CD14-positive monocyte (primary cell): ENCODE measurements at regions not wholly inside any gene's neighbourhood (a gene's known extent, or its start where the extent isn't known, plus 50 kb on each side); places are given as distances from the start of the nearest gene placed in this dataset.

Source experiments
- DNase-seq, 3 donors: peaks; one replicate each; pipeline ENCODE4 v3.0.0-alpha.2; 2011 to 2022
- H2AFZ ChIP-seq: 2 replicates; pipeline ENCODE4 v1.6.0; 2012; ENCODE audit warnings: mild to moderate bottlenecking, low read depth, low read length, inconsistent platforms; ENCODE audit not compliant: insufficient read depth, poor library complexity, severe bottlenecking
- H3K27ac ChIP-seq, 2 donors: 1 replicate in 1 of 2; 2 replicates in 1 of 2; pipeline ENCODE4 v1.5.1; 2012 to 2013; ENCODE audit warnings: low read length in 2 of 2, control low read depth in 1 of 2, inconsistent platforms in 1 of 2, low read depth in 1 of 2, mild to moderate bottlenecking in 1 of 2
- H3K27me3 ChIP-seq, 2 donors: one replicate each; pipeline versions ENCODE4 v1.6.0 to v1.6.1; 2011 to 2013; ENCODE audit warnings: low read length in 2 of 2; ENCODE audit not compliant: control insufficient read depth in 2 of 2, insufficient read depth in 2 of 2
- H3K36me3 ChIP-seq, 2 donors: replicated peaks in 1 of 2; 1 replicate in 1 of 2; 2 replicates in 1 of 2; pipeline versions ENCODE4 v1.5.1 to v1.6.1; 2012 to 2013; ENCODE audit warnings: low read length in 2 of 2, control low read depth in 1 of 2, inconsistent platforms in 1 of 2, mild to moderate bottlenecking in 1 of 2; ENCODE audit not compliant: insufficient read depth in 2 of 2, control insufficient read depth in 1 of 2
- H3K4me1 ChIP-seq, 2 donors: 1 replicate in 1 of 2; 2 replicates in 1 of 2; pipeline versions ENCODE4 v1.5.1 to v1.6.1; 2012 to 2013; ENCODE audit warnings: low read length in 2 of 2, control low read depth in 1 of 2, inconsistent platforms in 1 of 2, mild to moderate bottlenecking in 1 of 2, moderate library complexity in 1 of 2; ENCODE audit not compliant: insufficient read depth in 2 of 2, control insufficient read depth in 1 of 2
- H3K4me2 ChIP-seq: replicated peaks from 2 replicates; pipeline ENCODE3; 2012; ENCODE audit warnings: low read length, moderate library complexity, mild to moderate bottlenecking; ENCODE audit not compliant: poor library complexity, severe bottlenecking; ENCODE audit errors: extremely low read depth
- H3K4me3 ChIP-seq, 3 experiments: fragments of 200-600 bp in 1 of 3; sonication (generic) in 1 of 3; replicated peaks in 1 of 3; 1 replicate in 2 of 3; 2 replicates in 1 of 3; pipeline ENCODE4 v1.5.1; 2011 to 2013; ENCODE audit warnings: low read length in 3 of 3, mild to moderate bottlenecking in 3 of 3, control low read depth in 2 of 3, low read depth in 2 of 3, inconsistent platforms in 1 of 3, moderate library complexity in 1 of 3
- H3K79me2 ChIP-seq: 2 replicates; pipeline ENCODE4 v1.6.0; 2012; ENCODE audit warnings: mild to moderate bottlenecking, control low read depth, inconsistent platforms, low read length, moderate library complexity; ENCODE audit not compliant: insufficient read depth
- H3K9ac ChIP-seq: 2 replicates; pipeline ENCODE4 v1.6.0; 2017; ENCODE audit warnings: low read length, mild to moderate bottlenecking; ENCODE audit not compliant: insufficient read depth, poor library complexity, severe bottlenecking
- H3K9me3 ChIP-seq, 2 donors: replicated peaks in 1 of 2; 1 replicate in 1 of 2; 2 replicates in 1 of 2; pipeline versions ENCODE4 v1.5.1 to v1.6.1; 2012 to 2013; ENCODE audit warnings: low read length in 2 of 2, control low read depth in 1 of 2; ENCODE audit not compliant: control insufficient read depth in 1 of 2, insufficient read depth in 1 of 2
- H4K20me1 ChIP-seq: 2 replicates; pipeline ENCODE4 v1.6.0; 2012; ENCODE audit warnings: mild to moderate bottlenecking, low read length, control low read depth, moderate library complexity; ENCODE audit not compliant: insufficient read depth
- H3K27ac Mint-ChIP-seq, 7 donors: one replicate each; pipeline ENCODE4 v1.8.0; 2020; ENCODE audit warnings: mild to moderate bottlenecking in 7 of 7, mixed read lengths in 7 of 7, moderate library complexity in 6 of 7, inconsistent platforms in 2 of 7
- H3K27me3 Mint-ChIP-seq, 3 donors: one replicate each; pipeline ENCODE4 v1.8.0; 2021 to 2022; ENCODE audit warnings: low read depth in 3 of 3, mild to moderate bottlenecking in 3 of 3, mixed read lengths in 3 of 3, moderate library complexity in 3 of 3, inconsistent platforms in 1 of 3
- H3K36me3 Mint-ChIP-seq, 2 donors: one replicate each; pipeline ENCODE4 v1.8.0; 2020; ENCODE audit warnings: mixed read lengths in 2 of 2, inconsistent platforms in 1 of 2, mild to moderate bottlenecking in 1 of 2
- H3K4me1 Mint-ChIP-seq: one replicate; pipeline ENCODE4 v1.8.0; 2020; ENCODE audit warnings: mild to moderate bottlenecking, mixed read lengths
- H3K4me3 Mint-ChIP-seq, 2 donors: one replicate each; pipeline ENCODE4 v1.8.0; 2020; ENCODE audit warnings: mild to moderate bottlenecking in 2 of 2, mixed read lengths in 2 of 2, moderate library complexity in 1 of 2
- H3K9me3 Mint-ChIP-seq, 7 donors: one replicate each; pipeline ENCODE4 v1.8.0; 2020 to 2022; ENCODE audit warnings: mixed read lengths in 7 of 7, mild to moderate bottlenecking in 6 of 7, moderate library complexity in 6 of 7, inconsistent platforms in 2 of 7
- WGBS: methylation state at CpG from one replicate; pipeline ENCODE4 v1.1.5; 2013; ENCODE audit warnings: missing lambda C conversion rate; ENCODE audit not compliant: insufficient coverage; 5-methylcytosine and 5-hydroxymethylcytosine counted together
- intact Hi-C, 2 donors: fragments of 100-400 bp; cut with micrococcal nuclease; formaldehyde crosslinking; loops; one replicate each; pipeline versions ENCODE4 v1.15.0 to v1.15.1; 2023
- TF ChIP-seq, protein P1 (sequence below): fragments of 200-600 bp; IDR thresholded peaks from one replicate; pipeline ENCODE4 v1.8.0; 2022; ENCODE audit warnings: antibody characterized with exemption, mild to moderate bottlenecking

DNA sequence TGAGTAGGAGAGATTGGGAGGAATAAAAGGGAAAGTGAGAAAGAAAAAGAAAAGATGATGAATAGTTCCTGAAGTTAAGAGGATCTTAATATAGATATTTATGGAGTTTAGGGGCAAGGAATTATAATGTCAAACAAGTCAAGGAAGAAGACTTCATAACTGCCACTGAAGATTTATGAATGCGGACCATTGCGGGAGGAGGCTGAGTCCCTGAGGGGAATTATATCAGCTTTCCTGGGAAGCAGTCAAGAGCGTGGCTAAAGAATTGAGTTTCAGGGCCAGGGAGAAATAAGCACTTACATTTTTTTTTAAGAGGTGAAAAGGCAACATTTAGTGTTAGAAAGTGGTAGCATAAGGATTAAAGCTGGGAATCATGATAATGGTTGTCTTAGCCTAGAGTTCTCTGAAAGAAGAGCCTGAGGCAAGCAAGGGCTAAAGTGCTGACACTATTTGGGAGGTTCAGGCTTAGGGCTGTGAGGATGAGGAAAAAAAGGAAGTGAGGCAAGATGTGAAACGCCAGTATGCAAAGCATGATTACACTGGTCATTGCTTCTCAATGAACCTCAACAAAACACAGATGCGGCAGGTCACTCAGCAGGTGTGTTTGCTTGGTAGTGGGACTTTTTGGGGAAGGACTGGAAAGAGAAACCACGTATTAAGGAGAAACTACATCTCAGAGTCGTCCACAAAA lies 217.1 kb downstream of the SLC4A3 start:
- H3K9ac ChIP-seq, result no peak overlapping the region
- Mint-ChIP-seq H3K4me3 (no peak overlapping the region), H3K36me3 (no peaks in the 10 kb centered on the region), H3K9me3 (peaks cover 0 to 3% (median 0%) of the 10 kb centered on the region in 7 donors), H3K4me1 (no peaks in the 10 kb centered on the region), H3K27ac (no peak overlapping the region), H3K27me3 (no peaks in the 10 kb centered on the region)
- no peak overlapping the region for H3K4me2 ChIP-seq
- no peaks in the 10 kb centered on the region for H3K36me3 ChIP-seq
- 91% methylated on average over 1 of the region's 7 CpGs for WGBS
- no peaks in the 10 kb centered on the region for H4K20me1 ChIP-seq
- H3K27me3 ChIP-seq, result no peaks in the 10 kb centered on the region
- H3K27ac ChIP-seq, result no peak overlapping the region
- TF ChIP-seq, protein P1, sequence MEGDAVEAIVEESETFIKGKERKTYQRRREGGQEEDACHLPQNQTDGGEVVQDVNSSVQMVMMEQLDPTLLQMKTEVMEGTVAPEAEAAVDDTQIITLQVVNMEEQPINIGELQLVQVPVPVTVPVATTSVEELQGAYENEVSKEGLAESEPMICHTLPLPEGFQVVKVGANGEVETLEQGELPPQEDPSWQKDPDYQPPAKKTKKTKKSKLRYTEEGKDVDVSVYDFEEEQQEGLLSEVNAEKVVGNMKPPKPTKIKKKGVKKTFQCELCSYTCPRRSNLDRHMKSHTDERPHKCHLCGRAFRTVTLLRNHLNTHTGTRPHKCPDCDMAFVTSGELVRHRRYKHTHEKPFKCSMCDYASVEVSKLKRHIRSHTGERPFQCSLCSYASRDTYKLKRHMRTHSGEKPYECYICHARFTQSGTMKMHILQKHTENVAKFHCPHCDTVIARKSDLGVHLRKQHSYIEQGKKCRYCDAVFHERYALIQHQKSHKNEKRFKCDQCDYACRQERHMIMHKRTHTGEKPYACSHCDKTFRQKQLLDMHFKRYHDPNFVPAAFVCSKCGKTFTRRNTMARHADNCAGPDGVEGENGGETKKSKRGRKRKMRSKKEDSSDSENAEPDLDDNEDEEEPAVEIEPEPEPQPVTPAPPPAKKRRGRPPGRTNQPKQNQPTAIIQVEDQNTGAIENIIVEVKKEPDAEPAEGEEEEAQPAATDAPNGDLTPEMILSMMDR, result no peak
- no peaks in the 10 kb centered on the region for H3K4me1 ChIP-seq
- no peak overlapping the region for H3K4me3 ChIP-seq
- H3K79me2 ChIP-seq, result no peaks in the 10 kb centered on the region
- no peaks in the 10 kb centered on the region for H3K9me3 ChIP-seq
- no peak for DNase-seq
- intact Hi-C loops, result no loop called here
- H2AFZ ChIP-seq, result no peak overlapping the region

DNA sequence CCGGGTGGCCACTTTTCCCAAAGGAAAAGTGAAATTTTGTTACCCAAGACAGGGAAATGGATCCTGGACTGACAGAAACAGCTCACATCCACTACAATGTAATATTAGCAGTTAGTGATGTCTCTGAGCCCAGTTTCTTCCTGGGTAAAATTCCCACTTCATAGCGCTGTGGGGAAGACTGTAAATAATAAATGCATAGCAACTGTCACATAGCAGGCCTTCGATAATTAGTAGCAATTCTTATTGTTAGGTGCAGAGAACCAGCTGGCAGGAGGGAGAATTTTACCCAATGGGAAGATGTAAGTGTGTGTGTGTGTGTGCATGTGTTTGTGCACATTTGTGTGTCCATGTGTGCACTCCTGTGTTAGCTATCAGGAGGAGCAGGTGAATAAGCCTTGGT lies 221.5 kb downstream of the SLC4A3 start:
- Mint-ChIP-seq H3K9me3 (peaks cover 0 to 5% (median 2%) of the 10 kb centered on the region in 7 donors), H3K27ac (no peak overlapping the region), H3K4me3 (no peak overlapping the region), H3K4me1 (no peaks in the 10 kb centered on the region), H3K36me3 (no peaks in the 10 kb centered on the region), H3K27me3 (peaks cover 3 to 4% (median 4%) of the 10 kb centered on the region in 3 donors)
- Histone ChIP-seq H3K79me2 (no peaks in the 10 kb centered on the region), H3K9me3 (no peaks in the 10 kb centered on the region), H3K27ac (no peak overlapping the region), H3K27me3 (no peaks in the 10 kb centered on the region), H3K4me1 (no peaks in the 10 kb centered on the region), H2AFZ (no peak overlapping the region), H3K9ac (no peak overlapping the region), H4K20me1 (no peaks in the 10 kb centered on the region), H3K36me3 (no peaks in the 10 kb centered on the region), H3K4me2 (no peak overlapping the region), H3K4me3 (no peak overlapping the region)
- TF ChIP-seq, protein P1, result no peak
- intact Hi-C loops, result no loop called here
- no CpG with 5 or more reads among the region's 3 CpGs for WGBS
- no peak for DNase-seq
